ENCODE measurements at regions not wholly inside any gene's neighbourhood (a gene's known extent, or its start where the extent isn't known, plus 50 kb on each side); places are given as distances from the start of the nearest gene placed in this dataset.

DNA sequence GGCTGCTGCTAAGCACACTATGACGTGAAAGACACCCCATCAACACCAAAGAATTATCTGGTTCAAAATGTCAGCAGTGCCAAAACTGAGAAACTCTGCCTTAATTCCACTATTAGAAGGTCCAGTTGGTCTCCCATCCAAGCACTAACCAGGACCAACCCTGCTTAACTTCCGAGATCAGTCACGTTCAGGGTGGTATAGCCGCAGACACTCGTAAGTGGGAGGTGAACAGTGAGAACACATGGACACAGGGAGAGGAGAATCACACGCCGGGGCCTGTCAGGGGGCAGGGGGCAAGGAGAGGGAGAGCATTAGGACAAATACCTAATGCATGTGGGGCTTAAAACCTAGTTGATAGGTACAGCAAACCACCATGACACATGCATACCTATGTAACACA lies 83.4 kb downstream of the C13orf42 start:
- DNase-seq: no peak

DNA sequence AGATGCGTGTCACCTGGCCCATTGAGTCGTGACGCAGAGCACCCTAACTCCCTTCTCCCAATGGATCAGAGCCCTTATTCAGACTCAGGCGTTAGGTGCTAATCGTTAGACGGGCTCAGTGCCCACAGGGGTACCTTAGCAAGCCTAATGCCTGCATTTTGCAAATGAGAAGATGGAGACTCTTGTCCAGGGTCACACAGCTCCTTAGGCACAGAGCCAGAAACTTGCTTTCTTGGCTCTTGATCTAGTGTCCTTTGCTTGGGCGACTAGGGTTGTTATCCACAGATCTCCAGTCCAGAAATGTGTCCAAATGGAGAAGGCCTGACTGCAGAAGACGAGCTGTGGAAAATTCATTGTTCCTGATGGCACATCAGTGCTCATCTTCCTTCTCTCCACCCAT lies 85.1 kb downstream of the C13orf42 start:
- no peak for DNase-seq

DNA sequence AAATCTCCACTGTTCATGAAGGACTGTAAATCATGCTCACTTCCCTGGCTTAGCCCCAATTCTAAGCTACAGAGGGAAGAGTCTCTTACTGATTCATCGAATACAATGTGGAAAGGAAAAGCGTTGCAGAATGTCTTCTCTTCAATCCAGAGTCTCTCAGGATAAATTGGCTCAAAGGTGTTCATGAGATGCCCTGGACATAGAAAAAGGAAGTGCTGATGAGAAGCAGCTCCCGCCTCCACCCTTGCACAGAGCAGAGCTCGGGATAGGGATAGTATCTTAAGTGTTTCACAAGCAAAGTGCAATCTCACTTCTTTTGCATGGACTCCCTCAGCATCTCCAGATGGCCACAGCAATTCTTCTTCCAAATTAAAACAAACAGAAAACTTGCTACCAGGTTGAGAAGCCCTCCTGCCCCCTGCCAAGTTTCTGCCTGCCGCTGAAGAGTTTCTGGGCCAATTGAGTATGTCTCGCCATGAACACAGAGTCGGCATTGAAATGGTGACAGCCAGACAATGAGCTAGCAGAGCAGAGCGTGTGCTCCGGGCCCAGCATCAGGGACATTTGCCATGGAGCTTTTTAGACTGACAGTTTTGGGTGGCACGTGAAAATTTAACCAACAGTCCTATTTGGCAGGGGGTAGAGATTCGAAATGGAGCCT lies 85.7 kb downstream of the C13orf42 start:
- no peak for DNase-seq

DNA sequence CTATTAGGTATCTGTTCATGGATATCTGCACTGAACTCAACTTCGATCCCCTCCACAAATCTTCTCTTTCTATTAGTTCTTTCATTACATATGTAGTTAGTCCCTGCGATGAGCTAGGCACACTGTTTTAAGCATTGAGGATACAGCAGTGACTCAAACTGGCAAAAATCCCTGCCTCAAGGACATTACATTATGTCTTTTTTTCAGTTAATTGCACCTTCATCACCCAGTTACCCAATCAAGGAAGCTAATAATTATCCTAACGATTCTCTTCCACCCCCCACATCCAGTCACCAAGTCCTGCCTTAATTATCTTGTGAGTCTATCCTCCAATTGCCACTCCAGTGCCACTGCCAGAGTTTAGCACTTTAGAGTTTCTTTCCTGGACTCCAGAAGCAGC lies 89.3 kb downstream of the C13orf42 start:
- no peak for DNase-seq

DNA sequence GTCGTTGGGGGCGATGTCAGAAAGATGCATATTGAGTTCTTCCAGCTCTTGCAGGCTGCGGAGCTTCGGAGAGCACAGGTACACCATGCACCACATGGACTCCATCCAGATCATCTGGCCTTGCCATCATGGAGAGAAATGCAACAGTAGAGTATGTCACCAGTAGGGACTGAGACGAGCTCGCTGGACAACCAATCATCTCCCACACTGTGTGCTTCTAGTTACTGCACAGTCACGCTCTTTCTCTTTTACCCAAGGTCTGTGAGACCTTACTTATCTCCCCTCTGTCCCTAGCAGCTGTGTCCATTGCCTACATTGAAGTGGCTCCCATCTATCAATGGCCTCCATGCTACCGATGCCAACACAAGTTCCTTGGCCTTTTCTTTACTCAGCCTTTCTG lies 90.5 kb downstream of the C13orf42 start:
- no peak for DNase-seq

DNA sequence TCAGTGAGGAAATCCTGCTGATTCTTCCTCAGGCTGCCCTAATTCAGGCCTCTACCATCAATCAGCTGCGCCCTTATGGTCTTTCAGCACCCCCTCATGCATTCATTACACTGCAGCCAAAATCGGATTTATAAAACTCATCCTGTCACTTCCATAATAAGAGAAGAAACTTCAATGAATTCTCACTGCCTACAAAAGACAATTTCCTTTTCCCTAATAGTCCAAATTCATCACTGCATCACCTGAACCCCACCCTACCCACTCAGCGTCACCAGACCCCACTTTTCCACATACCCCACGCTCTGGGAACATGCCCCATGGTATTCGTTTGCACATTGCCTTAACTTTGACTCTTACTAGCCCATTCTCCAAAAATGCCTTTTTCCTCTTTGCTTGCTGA lies 92.0 kb downstream of the C13orf42 start:
- no peak for DNase-seq

DNA sequence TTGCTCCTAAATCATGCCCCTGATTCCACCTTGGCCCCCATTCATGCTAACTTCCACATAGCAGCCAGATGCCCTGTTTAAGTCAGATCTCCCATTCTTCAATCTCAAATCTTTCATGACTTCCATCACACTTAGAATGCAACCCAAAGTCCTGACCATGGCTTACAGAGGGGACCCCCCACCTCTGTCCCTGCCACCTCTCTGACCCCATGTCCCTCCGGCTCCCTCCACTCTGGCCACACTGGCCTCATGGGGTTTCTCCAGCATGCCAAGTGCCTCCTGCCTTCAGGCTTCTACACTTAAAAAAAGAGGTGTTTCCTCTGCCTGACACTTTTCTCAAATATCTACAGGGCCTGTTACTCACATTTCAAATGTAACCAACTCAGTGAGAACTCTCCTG lies 93.6 kb downstream of the C13orf42 start:
- DNase-seq: no peak

DNA sequence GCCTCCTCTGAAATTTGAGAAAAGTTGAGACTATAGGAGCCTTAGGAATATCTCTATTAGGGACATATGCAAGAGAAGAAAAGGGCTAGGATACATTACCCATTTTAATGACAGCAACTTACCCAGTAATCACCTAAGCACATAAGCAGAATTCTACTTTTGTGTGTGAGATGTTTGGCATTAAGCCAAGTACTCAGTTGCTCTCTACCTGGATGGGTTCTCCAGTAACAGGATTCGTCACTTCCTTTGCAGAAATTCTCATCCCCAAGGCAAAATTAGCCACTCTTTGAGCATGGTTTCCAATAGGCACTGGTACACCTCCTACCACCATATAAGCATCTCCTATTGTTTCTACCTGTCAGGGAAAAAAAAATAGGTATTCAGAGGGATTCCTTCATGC lies 95.1 kb downstream of the C13orf42 start:
- DNase-seq: peak; percentile 44

DNA sequence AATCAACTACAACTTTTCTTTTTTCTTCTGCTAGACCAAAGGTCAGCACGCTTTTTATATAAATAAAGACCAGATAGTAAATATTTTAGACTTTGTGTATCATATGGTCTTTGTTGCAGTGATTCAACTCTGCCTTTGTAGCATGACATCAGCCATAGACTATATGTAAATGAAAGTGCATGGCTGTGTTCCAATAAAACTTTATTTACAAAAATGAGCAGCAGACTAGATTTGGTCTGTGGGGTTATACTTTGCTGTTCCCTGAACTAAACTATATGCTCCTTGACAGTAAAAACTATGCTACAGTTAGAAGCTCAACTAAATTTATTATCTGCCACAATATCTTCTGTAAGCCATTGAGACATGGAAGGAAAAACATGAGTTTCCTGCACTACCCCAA lies 100.0 kb downstream of the RNASEH2B start:
- no peak for DNase-seq

DNA sequence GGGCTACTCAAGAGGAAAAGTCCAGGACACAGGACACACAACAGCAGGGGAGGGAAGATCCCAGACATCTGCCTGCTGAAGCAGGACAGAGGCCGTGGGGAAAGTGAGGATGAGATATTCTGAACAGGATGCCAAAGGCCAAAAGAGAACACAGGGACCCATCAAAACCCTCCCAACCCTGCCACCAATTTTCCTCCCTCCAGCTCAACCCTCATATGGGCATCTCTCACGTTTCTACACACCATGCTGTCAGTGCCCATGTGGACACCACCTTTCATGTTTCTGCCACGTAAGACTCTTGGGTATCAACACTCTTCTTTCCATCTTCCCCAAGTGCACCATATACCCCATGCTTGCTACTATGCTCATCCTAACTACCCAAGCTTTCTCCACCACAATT lies 97.6 kb downstream of the RNASEH2B start:
- no peak for DNase-seq

DNA sequence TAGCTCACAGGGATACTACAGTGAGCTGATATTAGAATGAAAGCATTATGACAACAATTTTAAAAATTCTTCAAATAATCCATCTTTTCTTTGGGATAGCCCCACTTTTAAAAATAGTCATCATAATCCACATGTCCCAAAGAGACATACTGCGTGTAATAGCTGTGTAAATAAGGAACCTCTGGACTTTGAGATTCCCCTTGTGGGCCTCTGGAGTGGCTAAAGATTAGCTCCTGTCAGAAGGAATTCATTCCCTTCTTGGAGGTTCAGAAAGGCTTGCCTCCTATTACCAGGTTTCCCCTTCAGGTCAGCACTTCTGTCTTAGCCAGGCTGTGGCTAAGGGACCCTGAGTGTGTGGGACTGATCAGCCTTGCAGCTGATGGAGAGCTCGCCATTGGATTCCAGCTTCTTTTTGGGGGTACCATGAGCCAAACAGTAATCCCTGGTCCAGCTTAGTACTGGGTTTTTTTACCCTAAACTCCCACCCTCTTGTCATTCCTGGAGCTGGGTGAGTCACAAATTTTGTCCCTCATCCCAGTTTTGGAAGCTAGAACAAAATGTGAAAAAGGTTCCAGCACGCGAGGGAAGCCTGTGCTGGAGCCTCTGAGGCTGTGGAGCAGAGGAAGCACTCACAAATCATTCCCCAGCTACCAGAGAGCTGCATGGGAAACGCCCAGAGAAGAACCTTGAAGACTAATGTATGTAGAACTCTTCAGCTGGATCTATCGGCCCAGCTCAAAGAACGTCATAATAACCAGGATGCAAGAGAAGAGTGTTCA lies 96.7 kb downstream of the RNASEH2B start:
- no peak for DNase-seq

Measured in NCI-H1105 treated with DMSO at 0.1 percent for 48 hours (cell line).